Smooth muscle cell (in vitro differentiated cells): ENCODE measurements at regions not wholly inside any gene's neighbourhood (a gene's known extent, or its start where the extent isn't known, plus 50 kb on each side); places are given as distances from the start of the nearest gene placed in this dataset.

ENCODE experiments used
- DNase-seq: peaks from one replicate; lab custom pipeline; 2025; ENCODE audit not compliant: unreplicated experiment; lab: John Stamatoyannopoulos, UW
- H2AFZ ChIP-seq: fragments of 200-600 bp; sonication (generic); 2 replicates; pipeline ENCODE4 v1.6.0; 2016; ENCODE audit warnings: antibody characterized with exemption, low read depth, mild to moderate bottlenecking
- H3F3A ChIP-seq: fragments of 200-600 bp; sonication (generic); 2 replicates; pipeline ENCODE4 v1.6.0; 2017; ENCODE audit warnings: antibody characterized with exemption, low read depth
- H3K27ac ChIP-seq: fragments of 200-600 bp; sonication (generic); 2 replicates; pipeline ENCODE4 v1.5.1; 2016; ENCODE audit warnings: low read depth, mild to moderate bottlenecking
- H3K27me3 ChIP-seq: fragments of 200-600 bp; sonication (generic); 2 replicates; pipeline ENCODE4 v1.6.1; 2016; ENCODE audit warnings: low read depth, mild to moderate bottlenecking
- H3K36me3 ChIP-seq: fragments of 200-600 bp; sonication (generic); 2 replicates; pipeline ENCODE4 v1.5.1; 2016; ENCODE audit warnings: low read depth
- H3K4me1 ChIP-seq: fragments of 200-600 bp; sonication (generic); 2 replicates; pipeline ENCODE4 v1.5.1; 2016; ENCODE audit warnings: low read depth
- H3K4me2 ChIP-seq: fragments of 200-600 bp; sonication (generic); 2 replicates; pipeline ENCODE4 v1.6.0; 2016; ENCODE audit warnings: mild to moderate bottlenecking
- H3K4me3 ChIP-seq: fragments of 200-600 bp; sonication (generic); 2 replicates; pipeline ENCODE4 v1.5.1; 2016; ENCODE audit warnings: mild to moderate bottlenecking
- H3K79me2 ChIP-seq: fragments of 200-600 bp; sonication (generic); 2 replicates; pipeline ENCODE4 v1.6.0; 2016; ENCODE audit warnings: low read depth, mild to moderate bottlenecking
- H3K9ac ChIP-seq: fragments of 200-600 bp; sonication (generic); 2 replicates; pipeline ENCODE4 v1.6.0; 2016; ENCODE audit warnings: low read depth
- H3K9me3 ChIP-seq: fragments of 200-600 bp; sonication (generic); replicated peaks from 2 replicates; pipeline ENCODE4 v1.5.1; 2016; ENCODE audit warnings: low read depth
- H4K20me1 ChIP-seq: fragments of 200-600 bp; sonication (generic); 2 replicates; pipeline ENCODE4 v1.6.0; 2016; ENCODE audit warnings: low read depth
- WGBS: methylation state at CpG from one replicate; pipeline ENCODE4 v1.1.7; 2016; ENCODE audit warnings: low lambda C conversion rate; 5-methylcytosine and 5-hydroxymethylcytosine counted together
- TF ChIP-seq, protein P1 (sequence below): fragments of 200-600 bp; sonication (generic); IDR thresholded peaks from 2 replicates; pipeline ENCODE4 v1.5.1; 2017; ENCODE audit warnings: borderline replicate concordance, mild to moderate bottlenecking, antibody characterized with exemption; ENCODE audit not compliant: insufficient read depth, poor library complexity, severe bottlenecking

DNA sequence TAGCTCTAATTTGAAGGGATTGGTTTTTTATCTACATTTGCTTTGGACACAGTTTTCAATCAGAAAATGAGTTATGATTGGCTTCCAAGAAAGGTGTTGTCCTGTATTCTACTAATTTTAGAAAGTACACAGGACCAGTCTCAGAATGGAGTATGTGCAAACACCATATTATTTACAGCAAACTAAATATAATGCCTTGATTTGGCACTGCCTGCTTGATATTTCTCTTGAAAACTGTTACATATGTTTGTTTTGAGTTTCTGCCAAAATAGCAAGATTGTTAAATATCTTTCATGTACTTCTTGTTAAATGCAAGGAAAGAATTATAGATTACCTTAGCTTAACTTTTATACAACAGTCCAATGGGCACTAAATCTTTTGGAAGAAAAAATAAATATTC, 694.9 kb downstream of the KCNJ3 start:
- H3K36me3 ChIP-seq, result no peaks in the 10 kb centered on the region
- no peak overlapping the region for H3K4me2 ChIP-seq
- no peaks in the 10 kb centered on the region for H3K79me2 ChIP-seq
- no peaks in the 10 kb centered on the region for H4K20me1 ChIP-seq
- TF ChIP-seq, protein P1, sequence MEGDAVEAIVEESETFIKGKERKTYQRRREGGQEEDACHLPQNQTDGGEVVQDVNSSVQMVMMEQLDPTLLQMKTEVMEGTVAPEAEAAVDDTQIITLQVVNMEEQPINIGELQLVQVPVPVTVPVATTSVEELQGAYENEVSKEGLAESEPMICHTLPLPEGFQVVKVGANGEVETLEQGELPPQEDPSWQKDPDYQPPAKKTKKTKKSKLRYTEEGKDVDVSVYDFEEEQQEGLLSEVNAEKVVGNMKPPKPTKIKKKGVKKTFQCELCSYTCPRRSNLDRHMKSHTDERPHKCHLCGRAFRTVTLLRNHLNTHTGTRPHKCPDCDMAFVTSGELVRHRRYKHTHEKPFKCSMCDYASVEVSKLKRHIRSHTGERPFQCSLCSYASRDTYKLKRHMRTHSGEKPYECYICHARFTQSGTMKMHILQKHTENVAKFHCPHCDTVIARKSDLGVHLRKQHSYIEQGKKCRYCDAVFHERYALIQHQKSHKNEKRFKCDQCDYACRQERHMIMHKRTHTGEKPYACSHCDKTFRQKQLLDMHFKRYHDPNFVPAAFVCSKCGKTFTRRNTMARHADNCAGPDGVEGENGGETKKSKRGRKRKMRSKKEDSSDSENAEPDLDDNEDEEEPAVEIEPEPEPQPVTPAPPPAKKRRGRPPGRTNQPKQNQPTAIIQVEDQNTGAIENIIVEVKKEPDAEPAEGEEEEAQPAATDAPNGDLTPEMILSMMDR, result no peak
- no peaks in the 10 kb centered on the region for H3F3A ChIP-seq
- H3K9ac ChIP-seq, result no peak overlapping the region
- no peaks in the 10 kb centered on the region for H3K4me1 ChIP-seq
- no peak overlapping the region for H2AFZ ChIP-seq
- H3K27me3 ChIP-seq, result no peaks in the 10 kb centered on the region
- H3K4me3 ChIP-seq, result no peak overlapping the region
- H3K9me3 ChIP-seq, result no peaks in the 10 kb centered on the region
- DNase-seq, result no peak
- H3K27ac ChIP-seq, result no peak overlapping the region

DNA sequence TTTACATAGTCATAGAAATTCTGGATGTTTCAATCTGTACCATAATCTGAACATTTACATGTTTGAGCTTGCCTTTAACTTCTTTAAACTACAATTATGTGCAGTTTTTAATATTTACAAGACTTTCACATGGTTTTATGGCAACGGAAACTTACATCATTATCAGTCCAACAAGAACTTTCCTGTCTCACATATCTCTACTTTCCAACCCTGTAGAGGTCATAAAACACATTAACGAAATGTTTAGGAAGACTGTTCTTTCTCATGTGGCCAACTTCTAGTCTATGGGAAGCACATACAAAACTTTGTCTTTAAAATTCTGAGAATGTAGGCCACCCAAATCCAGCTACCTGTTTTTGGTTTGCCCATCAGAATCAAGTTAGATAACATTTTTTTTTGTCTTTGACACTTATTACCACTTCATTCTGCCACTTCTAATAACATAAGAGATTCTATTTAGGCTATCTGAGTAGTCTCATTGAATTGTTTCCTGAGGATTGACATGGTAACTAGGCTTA, 693.2 kb downstream of the KCNJ3 start:
- no peaks in the 10 kb centered on the region for H4K20me1 ChIP-seq
- H3K4me1 ChIP-seq, result no peaks in the 10 kb centered on the region
- 17% methylated on average over 2 of the region's 2 CpGs for WGBS
- TF ChIP-seq, protein P1, result no peak
- no peaks in the 10 kb centered on the region for H3K9me3 ChIP-seq
- H2AFZ ChIP-seq, result no peak overlapping the region
- no peak overlapping the region for H3K27ac ChIP-seq
- no peak for DNase-seq
- H3K36me3 ChIP-seq, result no peaks in the 10 kb centered on the region
- no peaks in the 10 kb centered on the region for H3K27me3 ChIP-seq
- no peaks in the 10 kb centered on the region for H3F3A ChIP-seq
- H3K4me3 ChIP-seq, result no peak overlapping the region
- no peaks in the 10 kb centered on the region for H3K79me2 ChIP-seq
- H3K9ac ChIP-seq, result no peak overlapping the region
- H3K4me2 ChIP-seq, result no peak overlapping the region

DNA sequence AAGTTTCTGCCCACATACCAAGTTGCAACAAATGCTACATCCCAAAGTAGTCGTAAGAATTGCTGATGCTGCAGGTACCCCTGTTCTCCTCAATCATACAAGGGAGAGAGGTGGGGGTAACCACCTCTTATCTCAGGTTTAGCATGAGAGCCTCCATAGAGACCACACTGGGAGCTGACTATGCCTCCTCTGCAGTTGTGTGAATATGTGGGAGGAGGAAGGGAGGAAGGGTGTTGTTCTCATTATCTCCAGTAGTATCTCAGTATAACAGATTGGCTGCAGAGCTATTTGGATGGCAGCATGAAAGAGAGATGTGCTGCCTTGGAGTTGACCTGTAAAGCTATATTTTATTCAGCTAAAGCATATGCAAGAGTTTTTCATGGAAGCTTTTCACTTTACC, 690.7 kb downstream of the KCNJ3 start:
- H3K27me3 ChIP-seq, result no peaks in the 10 kb centered on the region
- WGBS, result 88% methylated on average over 1 of the region's 1 CpG
- H3F3A ChIP-seq, result no peaks in the 10 kb centered on the region
- no peak overlapping the region for H2AFZ ChIP-seq
- H3K4me2 ChIP-seq, result no peak overlapping the region
- H3K9me3 ChIP-seq, result no peaks in the 10 kb centered on the region
- H3K27ac ChIP-seq, result no peak overlapping the region
- DNase-seq, result no peak
- H3K36me3 ChIP-seq, result no peaks in the 10 kb centered on the region
- H4K20me1 ChIP-seq, result no peaks in the 10 kb centered on the region
- TF ChIP-seq, protein P1, result no peak
- H3K4me1 ChIP-seq, result no peaks in the 10 kb centered on the region
- H3K79me2 ChIP-seq, result no peaks in the 10 kb centered on the region
- H3K9ac ChIP-seq, result no peak overlapping the region
- no peak overlapping the region for H3K4me3 ChIP-seq

DNA sequence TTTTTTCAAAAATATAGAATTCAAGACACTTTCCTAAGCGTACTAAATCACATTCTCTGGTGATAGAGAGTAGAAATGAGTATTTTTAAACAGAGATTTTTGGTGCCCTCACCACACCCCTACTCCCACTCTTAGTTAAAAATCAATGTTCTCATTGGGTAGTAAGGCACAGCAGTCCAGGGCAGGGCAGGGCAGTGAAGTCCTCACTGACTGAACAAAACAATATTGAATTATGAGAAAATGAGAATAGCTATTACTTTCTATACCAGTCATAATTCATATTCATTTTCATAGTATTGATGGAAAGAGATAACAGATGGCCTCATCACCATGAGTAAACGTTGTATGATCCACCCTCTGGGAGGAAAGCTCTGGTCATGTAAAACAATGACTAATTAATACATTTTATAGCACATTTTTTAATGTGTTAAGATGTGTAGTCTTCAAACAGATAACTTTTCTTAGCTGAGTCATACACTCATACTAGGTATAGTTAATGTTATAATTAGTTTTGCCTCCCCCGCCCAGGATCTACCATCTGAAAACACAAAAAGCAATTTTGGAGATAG, 686.1 kb downstream of the KCNJ3 start:
- Histone ChIP-seq H4K20me1 (no peaks in the 10 kb centered on the region), H3K9ac (no peak overlapping the region), H3K27ac (no peak overlapping the region), H3K4me3 (no peak overlapping the region), H3K4me2 (no peak overlapping the region), H3K79me2 (no peaks in the 10 kb centered on the region), H3F3A (no peaks in the 10 kb centered on the region), H3K9me3 (no peaks in the 10 kb centered on the region), H3K27me3 (no peaks in the 10 kb centered on the region), H3K36me3 (no peaks in the 10 kb centered on the region), H3K4me1 (no peaks in the 10 kb centered on the region), H2AFZ (no peak overlapping the region)
- TF ChIP-seq, protein P1, result no peak
- DNase-seq, result no peak
- WGBS, result 90% methylated on average over 3 of the region's 3 CpGs
